ENCODE measurements at regions not wholly inside any gene's neighbourhood (a gene's known extent, or its start where the extent isn't known, plus 50 kb on each side); places are given as distances from the start of the nearest gene placed in this dataset.

DNA sequence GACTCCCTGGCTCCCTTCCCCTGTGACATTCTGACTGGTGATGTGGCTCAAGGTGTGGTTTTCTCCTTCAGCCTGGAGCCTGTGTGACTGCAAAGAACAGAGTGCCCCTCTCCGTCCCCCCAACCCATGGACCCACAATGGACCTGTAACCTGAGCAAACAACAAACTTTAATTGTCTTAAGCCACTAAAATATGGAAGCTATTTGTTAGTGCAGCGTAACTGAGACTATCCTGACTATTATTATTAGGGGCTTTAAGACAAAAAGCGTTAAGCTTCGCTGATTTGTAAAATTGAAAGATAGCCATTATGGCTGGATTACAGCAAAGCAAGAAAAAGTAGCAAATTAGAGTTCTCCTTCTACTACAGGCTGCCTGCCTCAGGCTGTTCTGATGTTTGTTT is 426.9 kb downstream of the STK39 start:
- no peak for DNase-seq
- H3K9me3 Mint-ChIP-seq, result peaks cover 34% of the 10 kb centered on the region
- H3K36me3 Mint-ChIP-seq (ENCODE audit: low read depth), result no peaks in the 10 kb centered on the region
- TF ChIP-seq CTCF (IDR thresholded peaks at IDR 0.05), result no peak
- H3K27me3 Mint-ChIP-seq (ENCODE audit: insufficient read depth), result no peaks in the 10 kb centered on the region; the same call in 1 of the 2 replicates
- H3K4me1 Mint-ChIP-seq (ENCODE audit: low read depth), result no peaks in the 10 kb centered on the region
- H3K4me3 Mint-ChIP-seq, result no peak overlapping the region
- no peak overlapping the region for H3K27ac Mint-ChIP-seq

- Mint-ChIP-seq H3K4me3 (no peak overlapping the region), H3K27me3 (ENCODE audit: insufficient read depth) (no peaks in the 10 kb centered on the region), H3K4me1 (ENCODE audit: low read depth) (no peaks in the 10 kb centered on the region), H3K27ac (no peak overlapping the region), H3K9me3 (peaks cover 29% of the 10 kb centered on the region), H3K36me3 (ENCODE audit: low read depth) (no peaks in the 10 kb centered on the region)
- no peak for DNase-seq
- no peak for TF ChIP-seq CTCF (IDR thresholded peaks at IDR 0.05)
Observed at GRCh38 chr2:167818521-167818920, 428.9 kb downstream of the STK39 start.

- H3K4me1 Mint-ChIP-seq (ENCODE audit: low read depth), result no peaks in the 10 kb centered on the region
- no peaks in the 10 kb centered on the region for H3K36me3 Mint-ChIP-seq (ENCODE audit: low read depth)
- DNase-seq, result no peak
- no peaks in the 10 kb centered on the region for H3K27me3 Mint-ChIP-seq (ENCODE audit: insufficient read depth)
- no peak overlapping the region for H3K4me3 Mint-ChIP-seq
- H3K9me3 Mint-ChIP-seq, result peaks cover 29% of the 10 kb centered on the region
- TF ChIP-seq CTCF (IDR thresholded peaks at IDR 0.05), result no peak
- no peak overlapping the region for H3K27ac Mint-ChIP-seq
Observed at GRCh38 chr2:167817908-167818307, 429.5 kb downstream of the STK39 start.

- H3K4me3 Mint-ChIP-seq, result no peak overlapping the region
- no peak overlapping the region for H3K27ac Mint-ChIP-seq
- H3K4me1 Mint-ChIP-seq (ENCODE audit: low read depth), result no peaks in the 10 kb centered on the region
- TF ChIP-seq CTCF (IDR thresholded peaks at IDR 0.05), result no peak
- peaks cover 24% of the 10 kb centered on the region for H3K9me3 Mint-ChIP-seq
- DNase-seq, result no peak
- H3K36me3 Mint-ChIP-seq (ENCODE audit: low read depth), result no peaks in the 10 kb centered on the region
- H3K27me3 Mint-ChIP-seq (ENCODE audit: insufficient read depth), result no peaks in the 10 kb centered on the region
Observed at GRCh38 chr2:167817422-167817821, 430.0 kb downstream of the STK39 start.

- Mint-ChIP-seq H3K36me3 (ENCODE audit: low read depth) (no peaks in the 10 kb centered on the region), H3K27me3 (ENCODE audit: insufficient read depth) (no peaks in the 10 kb centered on the region), H3K4me1 (ENCODE audit: low read depth) (no peaks in the 10 kb centered on the region), H3K27ac (no peak overlapping the region), H3K9me3 (peaks cover 22% of the 10 kb centered on the region), H3K4me3 (no peak overlapping the region)
- no peak for TF ChIP-seq CTCF (IDR thresholded peaks at IDR 0.05)
- no peak for DNase-seq
Observed at GRCh38 chr2:167816874-167817290, 430.5 kb downstream of the STK39 start.

Data from HFFc6 (cell line).